ENCODE measurements at regions not wholly inside any gene's neighbourhood (a gene's known extent, or its start where the extent isn't known, plus 50 kb on each side); places are given as distances from the start of the nearest gene placed in this dataset.

DNA sequence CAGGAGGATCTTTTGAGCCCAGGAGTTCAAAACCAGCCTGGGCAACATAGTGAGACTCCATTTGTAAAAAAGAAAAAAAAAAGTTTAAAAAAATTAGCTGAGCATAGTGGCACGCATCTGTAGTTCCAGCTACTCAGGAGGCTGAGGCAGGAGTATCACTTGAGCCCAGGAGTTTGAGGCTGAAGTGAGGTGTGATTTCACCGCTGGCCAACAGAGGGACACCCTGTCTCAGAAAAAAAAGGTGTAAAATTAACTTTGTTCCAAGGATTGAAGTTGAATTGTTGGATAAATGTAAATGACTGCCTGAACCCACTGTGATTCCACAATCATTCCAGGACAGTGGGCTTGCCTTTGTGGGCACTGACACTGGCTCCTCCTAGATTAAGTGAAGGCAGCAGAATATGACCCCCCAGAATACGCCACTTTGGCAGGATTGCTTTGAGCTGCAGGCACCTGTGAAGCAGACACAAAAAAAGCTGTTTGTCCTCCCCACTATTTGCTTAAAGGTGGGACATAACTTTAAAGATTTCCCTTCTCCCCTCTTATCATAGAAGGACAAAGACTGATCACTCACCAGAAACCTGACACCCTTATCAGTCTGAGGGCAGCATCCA lies 57.2 kb upstream of the FOXI2 start:
- no peaks in the 10 kb centered on the region for H3K9me3 ChIP-seq
- peaks cover 0 to 7% of the 10 kb centered on the region in 2 donors for H3K4me1 ChIP-seq
- H3K27ac ChIP-seq, result no peak overlapping the region
- no peaks in the 10 kb centered on the region for H3K36me3 ChIP-seq
- no peak for DNase-seq
- WGBS, 2 donors, result 84 to 90% methylated on average over 3 of the region's 3 CpGs
- no peaks in the 10 kb centered on the region for H3K27me3 ChIP-seq
- intact Hi-C loops (cut with DNase I), result no loop called here
- TF ChIP-seq, protein P1, sequence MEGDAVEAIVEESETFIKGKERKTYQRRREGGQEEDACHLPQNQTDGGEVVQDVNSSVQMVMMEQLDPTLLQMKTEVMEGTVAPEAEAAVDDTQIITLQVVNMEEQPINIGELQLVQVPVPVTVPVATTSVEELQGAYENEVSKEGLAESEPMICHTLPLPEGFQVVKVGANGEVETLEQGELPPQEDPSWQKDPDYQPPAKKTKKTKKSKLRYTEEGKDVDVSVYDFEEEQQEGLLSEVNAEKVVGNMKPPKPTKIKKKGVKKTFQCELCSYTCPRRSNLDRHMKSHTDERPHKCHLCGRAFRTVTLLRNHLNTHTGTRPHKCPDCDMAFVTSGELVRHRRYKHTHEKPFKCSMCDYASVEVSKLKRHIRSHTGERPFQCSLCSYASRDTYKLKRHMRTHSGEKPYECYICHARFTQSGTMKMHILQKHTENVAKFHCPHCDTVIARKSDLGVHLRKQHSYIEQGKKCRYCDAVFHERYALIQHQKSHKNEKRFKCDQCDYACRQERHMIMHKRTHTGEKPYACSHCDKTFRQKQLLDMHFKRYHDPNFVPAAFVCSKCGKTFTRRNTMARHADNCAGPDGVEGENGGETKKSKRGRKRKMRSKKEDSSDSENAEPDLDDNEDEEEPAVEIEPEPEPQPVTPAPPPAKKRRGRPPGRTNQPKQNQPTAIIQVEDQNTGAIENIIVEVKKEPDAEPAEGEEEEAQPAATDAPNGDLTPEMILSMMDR (IDR thresholded peaks at IDR 0.05), result peak in 1 of 6 experiments; percentile 11
- TF ChIP-seq POLR2A (IDR thresholded peaks at IDR 0.05), result no peak
- no peak overlapping the region for H3K4me3 ChIP-seq (replicated peaks in 1 of 3)

All from thyroid gland (tissue), 4 donors.